ENCODE measurements at regions not wholly inside any gene's neighbourhood (a gene's known extent, or its start where the extent isn't known, plus 50 kb on each side); places are given as distances from the start of the nearest gene placed in this dataset.
"Not testable (repeated sequence)": the region's sequence is repeated elsewhere in the genome, so short reads cannot be mapped to it uniquely, and the experiment has no call there.

DNA sequence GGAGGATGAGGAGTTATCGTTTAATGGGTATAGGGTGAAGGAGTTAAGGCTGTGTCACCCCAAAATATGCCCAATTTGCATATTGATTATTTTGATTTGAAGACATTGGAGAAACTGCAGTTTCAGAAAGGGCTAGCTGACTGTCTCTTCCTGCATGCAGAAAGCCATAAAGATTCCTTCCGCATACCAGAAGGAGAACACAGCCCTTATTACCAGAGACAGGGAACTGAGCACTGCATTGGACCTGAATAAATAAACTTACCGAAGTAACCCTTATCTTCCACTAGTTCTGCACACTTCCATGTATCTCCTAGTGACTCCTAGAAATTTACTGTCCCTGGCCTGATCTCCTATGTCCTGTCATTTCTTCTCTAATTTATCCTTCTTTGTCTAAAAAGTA is 821.9 kb upstream of the AUTS2 start:
- DNase-seq (ENCODE audit: extremely low spot score): no peak
- TF ChIP-seq, protein P1, sequence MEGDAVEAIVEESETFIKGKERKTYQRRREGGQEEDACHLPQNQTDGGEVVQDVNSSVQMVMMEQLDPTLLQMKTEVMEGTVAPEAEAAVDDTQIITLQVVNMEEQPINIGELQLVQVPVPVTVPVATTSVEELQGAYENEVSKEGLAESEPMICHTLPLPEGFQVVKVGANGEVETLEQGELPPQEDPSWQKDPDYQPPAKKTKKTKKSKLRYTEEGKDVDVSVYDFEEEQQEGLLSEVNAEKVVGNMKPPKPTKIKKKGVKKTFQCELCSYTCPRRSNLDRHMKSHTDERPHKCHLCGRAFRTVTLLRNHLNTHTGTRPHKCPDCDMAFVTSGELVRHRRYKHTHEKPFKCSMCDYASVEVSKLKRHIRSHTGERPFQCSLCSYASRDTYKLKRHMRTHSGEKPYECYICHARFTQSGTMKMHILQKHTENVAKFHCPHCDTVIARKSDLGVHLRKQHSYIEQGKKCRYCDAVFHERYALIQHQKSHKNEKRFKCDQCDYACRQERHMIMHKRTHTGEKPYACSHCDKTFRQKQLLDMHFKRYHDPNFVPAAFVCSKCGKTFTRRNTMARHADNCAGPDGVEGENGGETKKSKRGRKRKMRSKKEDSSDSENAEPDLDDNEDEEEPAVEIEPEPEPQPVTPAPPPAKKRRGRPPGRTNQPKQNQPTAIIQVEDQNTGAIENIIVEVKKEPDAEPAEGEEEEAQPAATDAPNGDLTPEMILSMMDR (IDR thresholded peaks at IDR 0.05; ENCODE audit: control extremely low read depth, extremely low read depth, low read depth, missing control alignments): no peak
- POLR2A ChIA-PET: no interaction called here
- CTCF ChIA-PET: no interaction called here

DNA sequence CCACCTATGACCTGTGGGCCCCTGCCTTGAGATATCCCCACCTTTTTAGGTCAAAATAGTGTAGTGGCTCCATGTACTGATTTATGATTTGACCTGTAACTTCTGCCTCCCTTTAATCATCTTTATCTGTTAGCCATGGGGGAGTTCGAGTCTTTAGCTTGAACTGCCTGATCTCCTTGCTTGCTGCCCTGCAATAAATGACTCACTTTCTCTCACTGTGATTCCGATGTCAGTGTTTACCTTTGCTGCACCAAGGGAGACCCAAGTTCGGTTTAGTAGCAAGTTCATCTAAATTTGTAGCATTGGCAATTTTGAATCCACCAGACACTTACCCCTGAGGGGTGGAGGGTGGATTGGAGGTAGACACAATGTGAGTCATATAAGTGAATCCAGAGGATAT is 814.6 kb upstream of the AUTS2 start:
- TF ChIP-seq, protein P1 (IDR thresholded peaks at IDR 0.05; ENCODE audit: control extremely low read depth, extremely low read depth, low read depth, missing control alignments): no peak
- ChIA-PET POLR2A (no interaction called here), CTCF (no interaction called here)
- no peak for DNase-seq (ENCODE audit: extremely low spot score)

DNA sequence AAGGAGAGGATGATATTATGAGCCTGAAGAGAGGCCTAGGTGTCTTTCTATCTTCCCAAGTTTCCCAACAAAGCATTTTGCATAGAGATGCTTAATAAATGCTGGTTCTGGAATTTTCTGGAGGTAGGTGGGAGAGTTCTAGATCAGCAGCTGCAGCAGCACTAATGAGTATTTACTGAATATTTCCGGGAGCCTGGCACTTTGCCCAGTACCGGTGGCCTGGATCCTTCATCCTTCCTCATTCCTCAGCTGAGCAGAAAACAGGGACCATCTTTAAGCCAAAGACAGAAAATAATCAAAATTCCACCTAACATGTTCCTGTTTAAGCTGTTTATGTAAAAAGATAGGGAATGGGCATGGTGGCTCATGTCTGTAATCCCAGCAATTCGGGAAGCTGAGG is 813.2 kb upstream of the AUTS2 start:
- no peak for DNase-seq (ENCODE audit: extremely low spot score)
- ChIA-PET CTCF (no interaction called here), POLR2A (no interaction called here)
- TF ChIP-seq, protein P1 (IDR thresholded peaks at IDR 0.05; ENCODE audit: control extremely low read depth, extremely low read depth, low read depth, missing control alignments): no peak

DNA sequence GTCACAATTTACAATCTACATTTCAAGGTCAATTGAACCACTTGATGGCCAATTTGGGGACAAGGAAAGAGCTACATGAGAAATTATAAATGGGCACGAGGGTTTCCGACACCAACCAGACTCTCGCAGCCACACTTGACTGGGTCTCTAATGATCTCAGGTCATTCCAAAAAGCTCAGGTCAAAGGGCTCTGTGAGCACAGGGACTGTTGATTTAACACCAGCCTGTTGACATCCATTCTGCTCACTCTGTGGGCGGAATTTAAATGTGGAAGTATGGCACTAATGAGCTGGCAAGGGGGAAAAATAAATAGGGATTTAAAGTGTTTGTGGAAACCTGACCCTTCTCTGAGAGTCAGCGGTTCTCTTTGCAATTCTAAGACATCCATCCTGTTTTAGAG is 810.7 kb upstream of the AUTS2 start:
- no peak for DNase-seq (ENCODE audit: extremely low spot score)
- ChIA-PET POLR2A (no interaction called here), CTCF (no interaction called here)
- TF ChIP-seq, protein P1 (IDR thresholded peaks at IDR 0.05; ENCODE audit: control extremely low read depth, extremely low read depth, low read depth, missing control alignments): no peak

DNA sequence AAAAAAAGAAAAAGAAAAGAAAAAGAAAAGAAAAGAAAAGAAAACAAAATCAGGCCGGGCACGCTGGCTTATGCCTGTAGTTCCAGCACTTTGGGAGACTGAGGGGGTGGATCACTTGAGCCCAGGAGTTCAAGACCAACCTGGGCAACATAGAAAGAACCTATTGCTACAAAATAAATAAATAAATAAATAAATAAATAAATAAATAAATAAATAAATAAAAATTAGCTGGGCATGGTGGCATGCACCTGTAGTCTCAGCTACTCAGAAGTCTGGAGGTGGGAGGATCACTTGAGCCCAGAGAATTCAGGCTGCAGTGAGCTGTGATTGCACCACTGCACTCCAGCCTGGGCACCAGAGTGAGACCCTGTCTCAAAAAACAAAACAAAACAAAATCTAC is 809.7 kb upstream of the AUTS2 start:
- DNase-seq (ENCODE audit: extremely low spot score); POLR2A ChIA-PET: not testable (repeated sequence)

DNA sequence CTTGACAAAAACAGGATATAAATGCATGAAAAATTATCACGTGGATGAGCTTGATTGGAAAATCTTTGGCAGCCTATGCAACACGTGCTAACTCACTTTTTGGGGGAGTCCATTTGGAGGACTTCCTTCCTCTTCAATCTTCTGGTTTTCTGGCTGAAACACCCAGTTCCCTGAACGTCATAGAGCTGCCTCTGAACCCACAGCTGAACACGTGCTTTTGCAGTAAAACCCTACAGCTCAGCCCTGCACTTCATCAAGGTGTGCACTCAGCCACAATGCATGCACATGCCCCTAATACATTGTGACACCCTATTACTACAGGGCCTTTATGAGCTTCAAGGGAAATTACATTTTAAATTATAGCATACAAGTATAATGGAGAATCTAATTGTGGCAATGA is 808.7 kb upstream of the AUTS2 start:
- TF ChIP-seq, protein P1 (IDR thresholded peaks at IDR 0.05; ENCODE audit: control extremely low read depth, extremely low read depth, low read depth, missing control alignments): no peak
- ChIA-PET POLR2A (no interaction called here), CTCF (no interaction called here)
- no peak for DNase-seq (ENCODE audit: extremely low spot score)

More for the DNA sequence above, 809.7 kb upstream of the AUTS2 start:
- CTCF ChIA-PET: not testable (repeated sequence)

DNA sequence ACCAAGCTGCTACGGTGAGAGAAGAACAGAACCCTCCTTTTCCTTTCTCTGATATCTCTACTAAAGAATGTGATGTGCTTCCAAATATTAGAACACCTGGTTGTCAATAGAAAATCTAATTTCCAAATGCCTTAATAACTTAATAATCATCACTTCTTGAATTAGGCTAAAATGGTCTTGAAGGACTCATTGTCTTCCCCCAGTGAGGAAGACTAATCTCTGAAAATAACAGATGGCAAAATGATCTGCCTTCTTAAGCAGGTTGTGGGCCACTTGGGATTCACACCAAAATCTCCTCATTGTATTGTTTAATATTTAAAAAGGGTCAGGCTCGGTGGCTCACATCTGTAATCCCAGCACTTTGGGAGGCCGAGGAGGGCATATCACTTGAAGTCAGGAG is 805.9 kb upstream of the AUTS2 start:
- CTCF ChIA-PET: no interaction called here
- no peak for DNase-seq (ENCODE audit: extremely low spot score)
- POLR2A ChIA-PET: no interaction called here
- TF ChIP-seq, protein P1 (IDR thresholded peaks at IDR 0.05; ENCODE audit: control extremely low read depth, extremely low read depth, low read depth, missing control alignments): no peak
